ENCODE measurements at regions not wholly inside any gene's neighbourhood (a gene's known extent, or its start where the extent isn't known, plus 50 kb on each side); places are given as distances from the start of the nearest gene placed in this dataset.
"Not testable (repeated sequence)": the region's sequence is repeated elsewhere in the genome, so short reads cannot be mapped to it uniquely, and the experiment has no call there.

DNA sequence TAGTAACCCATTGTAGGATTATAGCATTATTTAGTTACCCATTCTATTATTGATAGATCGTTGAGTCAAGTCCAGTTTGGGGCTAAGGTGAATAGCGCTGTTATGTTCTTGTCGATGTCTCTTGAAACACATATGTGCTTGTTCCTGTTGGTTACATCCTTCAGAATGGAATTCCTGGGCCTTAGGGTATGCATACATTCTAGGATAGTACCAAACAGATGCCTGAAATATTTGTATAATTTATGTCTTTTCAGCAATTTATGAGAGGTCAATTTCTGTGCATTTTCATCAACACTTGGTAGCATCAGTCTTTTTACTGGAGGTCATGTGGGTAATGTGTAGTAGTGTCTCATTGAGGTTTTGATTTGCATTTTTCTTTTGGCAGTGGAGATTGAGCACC lies 78.9 kb upstream of the ADORA2B start:
- TF ChIP-seq, protein P1, sequence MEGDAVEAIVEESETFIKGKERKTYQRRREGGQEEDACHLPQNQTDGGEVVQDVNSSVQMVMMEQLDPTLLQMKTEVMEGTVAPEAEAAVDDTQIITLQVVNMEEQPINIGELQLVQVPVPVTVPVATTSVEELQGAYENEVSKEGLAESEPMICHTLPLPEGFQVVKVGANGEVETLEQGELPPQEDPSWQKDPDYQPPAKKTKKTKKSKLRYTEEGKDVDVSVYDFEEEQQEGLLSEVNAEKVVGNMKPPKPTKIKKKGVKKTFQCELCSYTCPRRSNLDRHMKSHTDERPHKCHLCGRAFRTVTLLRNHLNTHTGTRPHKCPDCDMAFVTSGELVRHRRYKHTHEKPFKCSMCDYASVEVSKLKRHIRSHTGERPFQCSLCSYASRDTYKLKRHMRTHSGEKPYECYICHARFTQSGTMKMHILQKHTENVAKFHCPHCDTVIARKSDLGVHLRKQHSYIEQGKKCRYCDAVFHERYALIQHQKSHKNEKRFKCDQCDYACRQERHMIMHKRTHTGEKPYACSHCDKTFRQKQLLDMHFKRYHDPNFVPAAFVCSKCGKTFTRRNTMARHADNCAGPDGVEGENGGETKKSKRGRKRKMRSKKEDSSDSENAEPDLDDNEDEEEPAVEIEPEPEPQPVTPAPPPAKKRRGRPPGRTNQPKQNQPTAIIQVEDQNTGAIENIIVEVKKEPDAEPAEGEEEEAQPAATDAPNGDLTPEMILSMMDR (IDR thresholded peaks at IDR 0.05) = not testable (repeated sequence)
- TF ChIP-seq, protein P2, sequence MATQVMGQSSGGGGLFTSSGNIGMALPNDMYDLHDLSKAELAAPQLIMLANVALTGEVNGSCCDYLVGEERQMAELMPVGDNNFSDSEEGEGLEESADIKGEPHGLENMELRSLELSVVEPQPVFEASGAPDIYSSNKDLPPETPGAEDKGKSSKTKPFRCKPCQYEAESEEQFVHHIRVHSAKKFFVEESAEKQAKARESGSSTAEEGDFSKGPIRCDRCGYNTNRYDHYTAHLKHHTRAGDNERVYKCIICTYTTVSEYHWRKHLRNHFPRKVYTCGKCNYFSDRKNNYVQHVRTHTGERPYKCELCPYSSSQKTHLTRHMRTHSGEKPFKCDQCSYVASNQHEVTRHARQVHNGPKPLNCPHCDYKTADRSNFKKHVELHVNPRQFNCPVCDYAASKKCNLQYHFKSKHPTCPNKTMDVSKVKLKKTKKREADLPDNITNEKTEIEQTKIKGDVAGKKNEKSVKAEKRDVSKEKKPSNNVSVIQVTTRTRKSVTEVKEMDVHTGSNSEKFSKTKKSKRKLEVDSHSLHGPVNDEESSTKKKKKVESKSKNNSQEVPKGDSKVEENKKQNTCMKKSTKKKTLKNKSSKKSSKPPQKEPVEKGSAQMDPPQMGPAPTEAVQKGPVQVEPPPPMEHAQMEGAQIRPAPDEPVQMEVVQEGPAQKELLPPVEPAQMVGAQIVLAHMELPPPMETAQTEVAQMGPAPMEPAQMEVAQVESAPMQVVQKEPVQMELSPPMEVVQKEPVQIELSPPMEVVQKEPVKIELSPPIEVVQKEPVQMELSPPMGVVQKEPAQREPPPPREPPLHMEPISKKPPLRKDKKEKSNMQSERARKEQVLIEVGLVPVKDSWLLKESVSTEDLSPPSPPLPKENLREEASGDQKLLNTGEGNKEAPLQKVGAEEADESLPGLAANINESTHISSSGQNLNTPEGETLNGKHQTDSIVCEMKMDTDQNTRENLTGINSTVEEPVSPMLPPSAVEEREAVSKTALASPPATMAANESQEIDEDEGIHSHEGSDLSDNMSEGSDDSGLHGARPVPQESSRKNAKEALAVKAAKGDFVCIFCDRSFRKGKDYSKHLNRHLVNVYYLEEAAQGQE (IDR thresholded peaks at IDR 0.05; ENCODE audit: insufficient read depth in 1 of 2, low read depth in 2 of 2, low read length in 1 of 2) = not testable (repeated sequence)
